ENCODE measurements at regions not wholly inside any gene's neighbourhood (a gene's known extent, or its start where the extent isn't known, plus 50 kb on each side); places are given as distances from the start of the nearest gene placed in this dataset.

- Histone ChIP-seq H3F3A (ENCODE audit: insufficient read depth, low read depth) (no peaks in the 10 kb centered on the region), H4K20me1 (ENCODE audit: insufficient read depth) (no peaks in the 10 kb centered on the region), H3K4me2 (no peak overlapping the region), H3K36me3 (ENCODE audit: low read depth) (no peaks in the 10 kb centered on the region), H3K4me1 (replicated peaks; ENCODE audit: insufficient read depth) (no peaks in the 10 kb centered on the region), H3K9me2 (ENCODE audit: insufficient read depth) (no peaks in the 10 kb centered on the region), H3K4me3 (no peak overlapping the region), H3K9me3 (ENCODE audit: insufficient read depth, low read depth) (no peaks in the 10 kb centered on the region), H2AFZ (no peak overlapping the region), H3K27me3 (ENCODE audit: insufficient read depth, low read depth) (no peaks in the 10 kb centered on the region), H3K79me2 (ENCODE audit: low read depth) (no peaks in the 10 kb centered on the region), H3K27ac (no peak overlapping the region)
- intact Hi-C loops (cut with micrococcal nuclease; ENCODE audit: unreplicated experiment): no loop called here
- no TSS peak for BruUV-seq (replicated peaks)
- CTCF ChIA-PET: no interaction called here
- DNase-seq: no peak
- TF ChIP-seq EZH2 (IDR thresholded peaks at IDR 0.05; ENCODE audit: low read depth) (no peak), CTCF (conservative IDR thresholded peaks at IDR 0.05) (no peak)
- POLR2A ChIA-PET (ENCODE audit: unreplicated experiment): no interaction called here
Measured at GRCh38 chr10:36629476-36629875, 495.9 kb upstream of the ANKRD30A start.

- H3K27ac ChIP-seq: no peak overlapping the region
- H3F3A ChIP-seq (ENCODE audit: insufficient read depth, low read depth): no peaks in the 10 kb centered on the region
- H3K4me2 ChIP-seq: no peak overlapping the region
- no peaks in the 10 kb centered on the region for H3K36me3 ChIP-seq (ENCODE audit: low read depth)
- H3K4me3 ChIP-seq: no peak overlapping the region
- peaks cover 6% of the 10 kb centered on the region; the same call in 1 of the 2 replicates for H3K27me3 ChIP-seq (ENCODE audit: insufficient read depth, low read depth)
- no peaks in the 10 kb centered on the region for H3K9me3 ChIP-seq (ENCODE audit: insufficient read depth, low read depth)
- no TSS peak for BruUV-seq (replicated peaks)
- no peak for TF ChIP-seq EZH2 (IDR thresholded peaks at IDR 0.05; ENCODE audit: low read depth)
- TF ChIP-seq CTCF (conservative IDR thresholded peaks at IDR 0.05): no peak
- intact Hi-C loops (cut with micrococcal nuclease; ENCODE audit: unreplicated experiment): no loop called here
- POLR2A ChIA-PET (ENCODE audit: unreplicated experiment): no interaction called here
- no peaks in the 10 kb centered on the region for H4K20me1 ChIP-seq (ENCODE audit: insufficient read depth)
- H3K79me2 ChIP-seq (ENCODE audit: low read depth): no peaks in the 10 kb centered on the region
- H2AFZ ChIP-seq: no peak overlapping the region
- no peak for DNase-seq
- CTCF ChIA-PET: no interaction called here
- no peaks in the 10 kb centered on the region for H3K4me1 ChIP-seq (replicated peaks; ENCODE audit: insufficient read depth)
- H3K9me2 ChIP-seq (ENCODE audit: insufficient read depth): no peaks in the 10 kb centered on the region
Measured at GRCh38 chr10:36624551-36625100, 500.8 kb upstream of the ANKRD30A start.

- no peaks in the 10 kb centered on the region for H3F3A ChIP-seq (ENCODE audit: insufficient read depth, low read depth)
- H4K20me1 ChIP-seq (ENCODE audit: insufficient read depth): no peaks in the 10 kb centered on the region
- no peak overlapping the region for H2AFZ ChIP-seq
- no peaks in the 10 kb centered on the region for H3K9me3 ChIP-seq (ENCODE audit: insufficient read depth, low read depth)
- no peak overlapping the region for H3K27ac ChIP-seq
- BruUV-seq (replicated peaks): no TSS peak
- POLR2A ChIA-PET (ENCODE audit: unreplicated experiment): no interaction called here
- H3K4me2 ChIP-seq: no peak overlapping the region
- intact Hi-C loops (cut with micrococcal nuclease; ENCODE audit: unreplicated experiment): no loop called here
- H3K4me3 ChIP-seq: no peak overlapping the region
- no peaks in the 10 kb centered on the region for H3K79me2 ChIP-seq (ENCODE audit: low read depth)
- no peak for DNase-seq
- no peaks in the 10 kb centered on the region for H3K9me2 ChIP-seq (ENCODE audit: insufficient read depth)
- peaks cover 12% of the 10 kb centered on the region; the same call in 1 of the 2 replicates for H3K27me3 ChIP-seq (ENCODE audit: insufficient read depth, low read depth)
- H3K36me3 ChIP-seq (ENCODE audit: low read depth): no peaks in the 10 kb centered on the region
- TF ChIP-seq EZH2 (IDR thresholded peaks at IDR 0.05; ENCODE audit: low read depth) (no peak), CTCF (conservative IDR thresholded peaks at IDR 0.05) (no peak)
- H3K4me1 ChIP-seq (replicated peaks; ENCODE audit: insufficient read depth): no peaks in the 10 kb centered on the region
- CTCF ChIA-PET: no interaction called here
Measured at GRCh38 chr10:36621346-36621745, 504.1 kb upstream of the ANKRD30A start.
